Ascending aorta (tissue), 2 donors: ENCODE measurements at regions not wholly inside any gene's neighbourhood (a gene's known extent, or its start where the extent isn't known, plus 50 kb on each side); places are given as distances from the start of the nearest gene placed in this dataset.

Source experiments
- DNase-seq, 2 donors: peaks; one replicate each; pipeline ENCODE4 v3.0.0-alpha.2; 2019; ENCODE audit warnings: low spot score in 2 of 2
- H3K27ac ChIP-seq, 2 donors: fragments of 200-600 bp; sonication (generic); one replicate each; pipeline ENCODE4 v1.5.1; 2016 to 2017; ENCODE audit warnings: mild to moderate bottlenecking in 1 of 2
- H3K27me3 ChIP-seq: fragments of 200-600 bp; sonication (generic); one replicate; pipeline ENCODE4 v1.5.1; 2017
- H3K36me3 ChIP-seq, 2 donors: fragments of 200-600 bp; sonication (generic); one replicate each; pipeline ENCODE4 v1.5.1; 2016
- H3K4me1 ChIP-seq, 2 donors: fragments of 200-600 bp; sonication (generic); one replicate each; pipeline ENCODE4 v1.5.1; 2016 to 2017; ENCODE audit warnings: mild to moderate bottlenecking in 1 of 2
- H3K4me3 ChIP-seq, 2 donors: fragments of 200-600 bp; sonication (generic); one replicate each; pipeline ENCODE4 v1.5.1; 2016 to 2017; ENCODE audit warnings: mild to moderate bottlenecking in 1 of 2
- H3K9me3 ChIP-seq, 2 donors: fragments of 200-600 bp; sonication (generic); one replicate each; pipeline ENCODE4 v1.5.1; 2016
- CTCF ChIP-seq, 3 experiments: fragments of 200-600 bp in 2 of 3; fragments of 450-650 bp in 1 of 3; sonication (generic) in 2 of 3; IDR thresholded peaks; one replicate each; pipeline ENCODE4 v1.5.1; 2016 to 2019; ENCODE audit warnings: antibody characterized with exemption in 3 of 3, mild to moderate bottlenecking in 1 of 3, moderate library complexity in 1 of 3
- intact Hi-C: fragments of 100-400 bp; cut with DNase I; formaldehyde crosslinking; loops from one replicate; pipeline ENCODE4 v1.15.1; 2023

GRCh38 chr5:124868676-124869075 is 122.2 kb upstream of the ZNF608 start:
- H3K27ac ChIP-seq, result no peak overlapping the region
- no peaks in the 10 kb centered on the region for H3K27me3 ChIP-seq
- H3K9me3 ChIP-seq, result peaks cover 0 to 7% of the 10 kb centered on the region in 2 donors
- TF ChIP-seq CTCF (IDR thresholded peaks at IDR 0.05), result no peak
- no peaks in the 10 kb centered on the region for H3K36me3 ChIP-seq
- H3K4me1 ChIP-seq, result peaks cover 0 to 13% of the 10 kb centered on the region in 2 donors
- intact Hi-C loops, result no loop called here
- no peak for DNase-seq
- no peak overlapping the region for H3K4me3 ChIP-seq

DNA sequence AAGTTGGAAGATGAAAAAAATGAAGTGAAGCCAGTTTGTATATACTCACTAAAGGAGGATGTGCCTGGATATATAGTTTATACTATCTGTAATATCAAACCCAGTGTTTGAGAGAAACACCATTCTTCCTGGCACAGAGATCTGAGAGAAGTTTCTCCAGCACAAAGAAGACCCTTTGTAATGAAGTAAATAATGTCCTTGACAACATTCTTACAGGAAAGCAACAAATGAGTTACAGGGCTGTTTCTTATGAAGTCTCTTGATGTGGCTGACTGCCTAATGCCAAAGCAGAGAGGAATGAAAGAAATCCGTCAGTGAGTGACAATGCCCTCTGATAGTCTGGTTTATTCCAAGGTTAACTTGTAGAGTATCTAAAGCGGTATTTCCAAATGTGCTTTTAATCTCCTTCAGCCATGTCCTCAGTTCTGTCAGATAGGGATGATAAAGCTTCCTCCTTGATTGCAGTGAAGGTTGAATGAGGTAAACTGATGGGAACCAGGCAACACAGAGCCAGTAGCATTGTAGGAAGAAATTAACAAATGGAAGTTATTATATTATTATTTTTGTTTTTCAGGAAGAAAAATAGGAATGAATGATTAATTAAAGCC is 123.1 kb upstream of the ZNF608 start:
- Histone ChIP-seq H3K27ac (no peak overlapping the region), H3K4me3 (no peak overlapping the region), H3K36me3 (no peaks in the 10 kb centered on the region), H3K4me1 (peaks cover 0 to 13% of the 10 kb centered on the region in 2 donors), H3K9me3 (no peaks in the 10 kb centered on the region), H3K27me3 (no peaks in the 10 kb centered on the region)
- intact Hi-C loops, result no loop called here
- no peak for DNase-seq
- TF ChIP-seq CTCF (IDR thresholded peaks at IDR 0.05), result no peak

DNA sequence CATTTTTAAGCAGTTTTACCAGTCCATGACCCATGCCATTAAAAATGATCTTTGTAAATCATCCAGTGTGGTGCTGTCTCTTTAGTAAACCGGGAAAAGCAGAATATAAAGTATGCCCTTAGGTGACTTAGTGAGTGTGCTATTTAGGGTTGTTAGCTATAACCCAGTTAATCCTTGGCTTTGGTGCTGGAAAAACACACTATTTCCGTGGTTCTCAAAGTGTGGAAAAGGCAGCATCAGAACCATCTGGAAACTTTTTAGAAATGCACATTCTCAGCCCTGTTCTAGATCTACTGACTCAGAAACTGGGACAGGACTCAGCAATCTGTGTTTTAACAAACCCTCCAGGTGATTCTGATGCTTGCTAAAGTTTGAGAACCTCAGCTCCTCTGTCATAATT is 123.6 kb upstream of the ZNF608 start:
- Histone ChIP-seq H3K36me3 (no peaks in the 10 kb centered on the region), H3K9me3 (no peaks in the 10 kb centered on the region), H3K4me1 (peaks cover 0 to 13% of the 10 kb centered on the region in 2 donors), H3K4me3 (no peak overlapping the region), H3K27ac (no peak overlapping the region), H3K27me3 (no peaks in the 10 kb centered on the region)
- DNase-seq, result no peak
- TF ChIP-seq CTCF (IDR thresholded peaks at IDR 0.05), result no peak
- intact Hi-C loops, result no loop called here

DNA sequence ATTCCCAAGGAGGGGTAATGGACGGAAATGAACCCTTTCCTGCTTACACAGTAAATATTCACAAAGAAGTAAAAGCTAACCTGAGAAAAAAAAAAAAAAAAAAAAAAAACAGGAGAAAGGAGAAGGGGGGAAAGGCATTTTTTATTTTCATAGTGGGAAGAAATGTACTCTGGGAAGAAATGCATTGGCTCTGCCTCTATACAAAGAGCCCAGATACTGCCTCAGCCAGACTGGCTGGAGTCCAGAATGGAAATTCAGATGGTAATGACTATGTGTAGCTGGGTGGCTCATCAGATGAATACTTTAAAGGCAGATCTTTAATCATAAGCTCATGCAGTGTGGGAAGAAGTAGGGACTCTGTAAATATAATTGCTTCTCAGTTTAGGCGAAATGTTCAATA is 124.9 kb upstream of the ZNF608 start:
- H3K36me3 ChIP-seq, result no peaks in the 10 kb centered on the region
- H3K27ac ChIP-seq, result no peak overlapping the region
- DNase-seq, result no peak
- H3K4me1 ChIP-seq, result peaks cover 0 to 13% of the 10 kb centered on the region in 2 donors
- H3K9me3 ChIP-seq, result no peaks in the 10 kb centered on the region
- no peak for TF ChIP-seq CTCF (IDR thresholded peaks at IDR 0.05)
- H3K27me3 ChIP-seq, result no peaks in the 10 kb centered on the region
- H3K4me3 ChIP-seq, result no peak overlapping the region
- intact Hi-C loops, result no loop called here

- DNase-seq, result no peak
- no peak for TF ChIP-seq CTCF (IDR thresholded peaks at IDR 0.05)
- H3K4me3 ChIP-seq, result no peak overlapping the region
- H3K27ac ChIP-seq, result no peak overlapping the region
- peaks cover 0 to 13% of the 10 kb centered on the region in 2 donors for H3K4me1 ChIP-seq
- intact Hi-C loops, result no loop called here
- H3K36me3 ChIP-seq, result no peaks in the 10 kb centered on the region
- H3K9me3 ChIP-seq, result no peaks in the 10 kb centered on the region
- H3K27me3 ChIP-seq, result no peaks in the 10 kb centered on the region
Measured at GRCh38 chr5:124872086-124872485, 125.6 kb upstream of the ZNF608 start.

DNA sequence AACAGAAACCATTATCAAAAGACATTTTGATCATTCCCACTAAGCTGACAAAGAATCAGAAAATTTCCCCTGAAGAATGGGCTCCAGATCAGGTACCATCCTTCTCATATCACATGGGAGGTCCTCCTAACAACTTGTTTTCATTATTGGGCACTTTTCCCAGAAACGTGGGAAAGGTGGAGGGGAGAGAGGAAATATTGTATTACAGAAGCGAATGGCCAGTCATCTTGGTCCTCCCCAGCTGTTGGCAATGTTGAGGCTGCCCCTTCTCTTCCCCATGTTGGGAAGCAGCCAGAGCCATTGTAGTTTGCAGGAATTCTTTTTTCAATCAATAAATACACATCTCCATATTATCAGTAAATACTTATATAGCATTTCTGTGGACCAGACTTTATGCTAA is 126.2 kb upstream of the ZNF608 start:
- intact Hi-C loops, result no loop called here
- DNase-seq, result no peak
- Histone ChIP-seq H3K9me3 (no peaks in the 10 kb centered on the region), H3K27ac (no peak overlapping the region), H3K36me3 (no peaks in the 10 kb centered on the region), H3K4me1 (peaks cover 0 to 13% of the 10 kb centered on the region in 2 donors), H3K4me3 (no peak overlapping the region), H3K27me3 (no peaks in the 10 kb centered on the region)
- no peak for TF ChIP-seq CTCF (IDR thresholded peaks at IDR 0.05)
